ENCODE measurements at regions not wholly inside any gene's neighbourhood (a gene's known extent, or its start where the extent isn't known, plus 50 kb on each side); places are given as distances from the start of the nearest gene placed in this dataset.

GRCh38 chr11:79796704-79797103 lies 355.9 kb upstream of the TENM4 start:
- no peaks in the 10 kb centered on the region for H3K4me1 ChIP-seq
- ATAC-seq (no peak), DNase-seq (no peak)
- no peaks in the 10 kb centered on the region for H3K36me3 ChIP-seq
- in situ Hi-C loops (cut with MboI; ENCODE audit: low sequenced_read_pairs in 4 of 4), result no loop called here
- intact Hi-C loops (cut with DNase I; ENCODE audit: low total_unique reads), result no loop called here
- no peak overlapping the region for H3K27ac ChIP-seq
- H3K9me3 ChIP-seq, result no peaks in the 10 kb centered on the region
- TF ChIP-seq CTCF (IDR thresholded peaks at IDR 0.05 in 4 of 5, conservative IDR thresholded peaks at IDR 0.05 in 1 of 5) (no peak), POLR2A (IDR thresholded peaks at IDR 0.05) (no peak)
- H3K4me3 ChIP-seq, result no peak overlapping the region
- no peaks in the 10 kb centered on the region for H3K27me3 ChIP-seq

GRCh38 chr11:79794484-79795393 lies 353.9 kb upstream of the TENM4 start:
- no peaks in the 10 kb centered on the region for H3K27me3 ChIP-seq
- no peaks in the 10 kb centered on the region for H3K9me3 ChIP-seq
- H3K4me1 ChIP-seq, result no peaks in the 10 kb centered on the region
- TF ChIP-seq POLR2A (IDR thresholded peaks at IDR 0.05) (no peak), CTCF (IDR thresholded peaks at IDR 0.05 in 4 of 5, conservative IDR thresholded peaks at IDR 0.05 in 1 of 5) (no peak)
- intact Hi-C loops (cut with DNase I; ENCODE audit: low total_unique reads), result no loop called here
- DNase-seq (no peak), ATAC-seq (no peak)
- no peak overlapping the region for H3K27ac ChIP-seq
- no peaks in the 10 kb centered on the region for H3K36me3 ChIP-seq
- H3K4me3 ChIP-seq, result no peak overlapping the region
- in situ Hi-C loops (cut with MboI; ENCODE audit: low sequenced_read_pairs in 4 of 4), result no loop called here

GRCh38 chr11:79794057-79794456 lies 353.2 kb upstream of the TENM4 start:
- H3K27me3 ChIP-seq, result no peaks in the 10 kb centered on the region

GRCh38 chr11:79786961-79787360 lies 346.1 kb upstream of the TENM4 start:
- H3K36me3 ChIP-seq, result no peaks in the 10 kb centered on the region
- ATAC-seq, result no peak

More at GRCh38 chr11:79794057-79794456, 353.2 kb upstream of the TENM4 start:
- DNase-seq (no peak), ATAC-seq (no peak)
- in situ Hi-C loops (cut with MboI; ENCODE audit: low sequenced_read_pairs in 4 of 4), result no loop called here
- Histone ChIP-seq H3K36me3 (no peaks in the 10 kb centered on the region), H3K4me3 (no peak overlapping the region), H3K4me1 (no peaks in the 10 kb centered on the region), H3K9me3 (no peaks in the 10 kb centered on the region), H3K27ac (no peak overlapping the region)
- intact Hi-C loops (cut with DNase I; ENCODE audit: low total_unique reads), result no loop called here
- TF ChIP-seq CTCF (IDR thresholded peaks at IDR 0.05 in 4 of 5, conservative IDR thresholded peaks at IDR 0.05 in 1 of 5), result no peak

More at GRCh38 chr11:79786961-79787360, 346.1 kb upstream of the TENM4 start:
- TF ChIP-seq CTCF (IDR thresholded peaks at IDR 0.05 in 4 of 5, conservative IDR thresholded peaks at IDR 0.05 in 1 of 5), result no peak
- no peak for TF ChIP-seq POLR2A (IDR thresholded peaks at IDR 0.05)
- Histone ChIP-seq H3K9me3 (no peaks in the 10 kb centered on the region), H3K27ac (no peak overlapping the region), H3K4me1 (no peaks in the 10 kb centered on the region), H3K4me3 (no peak overlapping the region), H3K27me3 (no peaks in the 10 kb centered on the region)
- intact Hi-C loops (cut with DNase I; ENCODE audit: low total_unique reads), result no loop called here
- no peak for DNase-seq
- in situ Hi-C loops (cut with MboI; ENCODE audit: low sequenced_read_pairs in 4 of 4), result no loop called here

Measured in gastrocnemius medialis (tissue), 4 donors.